ENCODE measurements at regions not wholly inside any gene's neighbourhood (a gene's known extent, or its start where the extent isn't known, plus 50 kb on each side); places are given as distances from the start of the nearest gene placed in this dataset.
"Not testable (repeated sequence)": the region's sequence is repeated elsewhere in the genome, so short reads cannot be mapped to it uniquely, and the experiment has no call there.

DNA sequence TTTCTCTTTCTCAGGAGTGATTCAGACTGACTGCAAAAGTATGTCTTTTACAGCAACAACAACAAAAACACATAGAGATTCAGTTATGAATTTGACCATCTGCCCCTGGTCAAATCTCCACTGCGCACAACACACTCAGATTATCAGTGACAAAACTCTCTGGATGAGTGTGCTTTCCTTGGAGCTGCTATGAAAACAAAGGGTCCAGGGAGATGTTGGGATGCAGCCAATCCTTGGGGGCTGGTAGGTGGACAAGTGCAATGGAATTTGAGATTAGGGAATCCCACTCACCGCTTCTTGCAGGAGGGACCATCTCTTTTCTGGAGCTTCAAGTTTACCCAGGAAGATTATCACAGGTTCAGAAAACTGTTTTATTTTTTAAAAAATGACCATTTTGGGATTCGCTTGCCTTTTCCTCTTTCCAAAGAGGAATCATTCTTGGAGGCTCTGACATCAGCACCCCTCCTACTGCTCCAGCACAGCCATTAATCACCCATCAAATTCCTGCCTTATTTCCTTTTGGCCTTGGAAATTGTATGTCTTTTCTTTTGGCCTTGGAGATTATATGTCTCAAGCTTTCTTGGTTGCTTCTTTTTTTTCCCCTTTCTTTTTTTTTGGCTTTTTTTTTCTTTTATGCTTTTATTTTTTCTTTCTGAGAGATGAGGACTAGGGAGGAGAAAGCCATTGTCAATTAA is 311.8 kb downstream of the TSHZ3 start:
- Mint-ChIP-seq H3K27ac (no peak overlapping the region), H3K4me3 (no peak overlapping the region), H3K36me3 (ENCODE audit: insufficient read depth in 1 of 3, low read depth in 3 of 3) (no peaks in the 10 kb centered on the region; a peak in 2 of 7 replicates), H3K4me1 (peaks cover 0 to under 1% of the 10 kb centered on the region in 2 experiments; a peak in 2 of 4 replicates), H3K9me3 (peaks cover 0 to 3% of the 10 kb centered on the region in 2 experiments; a peak in 1 of 5 replicates), H3K27me3 (ENCODE audit: low read depth) (no peaks in the 10 kb centered on the region)
- Histone ChIP-seq H4K20me1 (ENCODE audit: control insufficient read depth, insufficient read depth, insufficient read length) (no peaks in the 10 kb centered on the region), H3K14ac (ENCODE audit: insufficient read depth, low read length) (no peak overlapping the region), H2BK15ac (ENCODE audit: low read depth, low read length) (no peak overlapping the region), H3K56ac (ENCODE audit: insufficient read length, low read depth, low read length) (no peak overlapping the region), H3K79me2 (ENCODE audit: insufficient read depth, low read length) (no peaks in the 10 kb centered on the region), H2BK120ac (ENCODE audit: low read depth, low read length, poor library complexity, severe bottlenecking) (no peak overlapping the region), H4K91ac (ENCODE audit: insufficient read length, low read depth, low read length) (no peak overlapping the region), H3K4ac (ENCODE audit: low read depth, low read length) (no peak overlapping the region), H2BK12ac (ENCODE audit: insufficient read length, low read depth, low read length) (peak overlapping the region; percentile 82), H3K9ac (ENCODE audit: extremely low read depth, insufficient read length, low read length) (no peak overlapping the region), H3K4me2 (ENCODE audit: insufficient read depth, insufficient read length, low read length) (no peak overlapping the region), H2AK5ac (ENCODE audit: insufficient read length, low read length) (no peak overlapping the region), H3K23ac (ENCODE audit: insufficient read length, low read depth, low read length) (no peak overlapping the region), H3K4me1 (ENCODE audit: insufficient read depth, low read length) (no peaks in the 10 kb centered on the region), H4K8ac (replicated peaks; ENCODE audit: insufficient read length, low read depth, low read length) (no peak overlapping the region), H3K23me2 (ENCODE audit: insufficient read length, low read depth, low read length, poor library complexity, severe bottlenecking) (no peaks in the 10 kb centered on the region), H2AFZ (ENCODE audit: low read length) (no peak overlapping the region), H4K5ac (ENCODE audit: insufficient read length, low read depth, low read length) (no peak overlapping the region), H2BK20ac (ENCODE audit: low read depth, low read length, poor library complexity, severe bottlenecking) (no peak overlapping the region), H2BK5ac (ENCODE audit: insufficient read length, low read length) (no peak overlapping the region), H3K79me1 (ENCODE audit: insufficient read depth, low read depth, low read length, poor library complexity, severe bottlenecking) (no peaks in the 10 kb centered on the region), H3K9me3 (ENCODE audit: control insufficient read depth, low read depth, low read length) (no peaks in the 10 kb centered on the region), H3K27me3 (ENCODE audit: insufficient read depth, low read length) (no peaks in the 10 kb centered on the region), H3T11ph (ENCODE audit: low read length) (no peak overlapping the region), H3K27ac (ENCODE audit: insufficient read length, low read depth, low read length) (no peak overlapping the region), H3K18ac (ENCODE audit: insufficient read length, low read depth, low read length) (no peak overlapping the region)
- WGBS (ENCODE audit: extremely low coverage, insufficient read length, low lambda C conversion rate) = no CpG with 5 or more reads among the region's 3 CpGs
- no peak for DNase-seq
- TF ChIP-seq, protein P1, sequence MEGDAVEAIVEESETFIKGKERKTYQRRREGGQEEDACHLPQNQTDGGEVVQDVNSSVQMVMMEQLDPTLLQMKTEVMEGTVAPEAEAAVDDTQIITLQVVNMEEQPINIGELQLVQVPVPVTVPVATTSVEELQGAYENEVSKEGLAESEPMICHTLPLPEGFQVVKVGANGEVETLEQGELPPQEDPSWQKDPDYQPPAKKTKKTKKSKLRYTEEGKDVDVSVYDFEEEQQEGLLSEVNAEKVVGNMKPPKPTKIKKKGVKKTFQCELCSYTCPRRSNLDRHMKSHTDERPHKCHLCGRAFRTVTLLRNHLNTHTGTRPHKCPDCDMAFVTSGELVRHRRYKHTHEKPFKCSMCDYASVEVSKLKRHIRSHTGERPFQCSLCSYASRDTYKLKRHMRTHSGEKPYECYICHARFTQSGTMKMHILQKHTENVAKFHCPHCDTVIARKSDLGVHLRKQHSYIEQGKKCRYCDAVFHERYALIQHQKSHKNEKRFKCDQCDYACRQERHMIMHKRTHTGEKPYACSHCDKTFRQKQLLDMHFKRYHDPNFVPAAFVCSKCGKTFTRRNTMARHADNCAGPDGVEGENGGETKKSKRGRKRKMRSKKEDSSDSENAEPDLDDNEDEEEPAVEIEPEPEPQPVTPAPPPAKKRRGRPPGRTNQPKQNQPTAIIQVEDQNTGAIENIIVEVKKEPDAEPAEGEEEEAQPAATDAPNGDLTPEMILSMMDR (conservative IDR thresholded peaks at IDR 0.05) = no peak

DNA sequence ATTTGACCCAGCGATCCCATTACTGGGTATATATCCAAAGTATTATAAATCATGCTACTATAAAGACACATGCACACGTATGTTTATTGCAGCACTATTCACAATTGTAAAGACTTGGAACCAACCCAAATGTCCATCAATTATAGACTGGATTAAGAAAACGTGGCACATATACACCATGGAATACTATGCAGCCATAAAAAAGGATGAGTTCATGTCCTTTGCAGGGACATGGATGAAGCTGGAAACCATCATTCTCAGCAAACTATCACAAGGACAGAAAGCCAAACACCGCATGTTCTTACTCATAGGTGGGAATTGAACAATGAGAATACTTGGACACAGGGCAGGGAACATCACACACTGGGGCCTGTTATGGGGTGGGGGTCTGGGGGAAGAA is 317.8 kb downstream of the TSHZ3 start:
- H3K9me3 Mint-ChIP-seq; H3K4me1 ChIP-seq (ENCODE audit: insufficient read depth, low read length); H3K79me1 ChIP-seq (ENCODE audit: insufficient read depth, low read depth, low read length, poor library complexity, severe bottlenecking); H4K5ac ChIP-seq (ENCODE audit: insufficient read length, low read depth, low read length); H3K18ac ChIP-seq (ENCODE audit: insufficient read length, low read depth, low read length); H2BK15ac ChIP-seq (ENCODE audit: low read depth, low read length); H3K14ac ChIP-seq (ENCODE audit: insufficient read depth, low read length); H4K20me1 ChIP-seq (ENCODE audit: control insufficient read depth, insufficient read depth, insufficient read length); H3K27ac Mint-ChIP-seq; H3K27me3 Mint-ChIP-seq (ENCODE audit: low read depth); H3K36me3 Mint-ChIP-seq (ENCODE audit: insufficient read depth in 1 of 3, low read depth in 3 of 3); H2BK120ac ChIP-seq (ENCODE audit: low read depth, low read length, poor library complexity, severe bottlenecking); H3K23ac ChIP-seq (ENCODE audit: insufficient read length, low read depth, low read length); H3K9me3 ChIP-seq (ENCODE audit: control insufficient read depth, low read depth, low read length); H3K79me2 ChIP-seq (ENCODE audit: insufficient read depth, low read length); H3K23me2 ChIP-seq (ENCODE audit: insufficient read length, low read depth, low read length, poor library complexity, severe bottlenecking); H3K4me1 Mint-ChIP-seq; H3K4me3 Mint-ChIP-seq; H3K4ac ChIP-seq (ENCODE audit: low read depth, low read length); H4K91ac ChIP-seq (ENCODE audit: insufficient read length, low read depth, low read length); H2AFZ ChIP-seq (ENCODE audit: low read length); H3K56ac ChIP-seq (ENCODE audit: insufficient read length, low read depth, low read length); H2AK5ac ChIP-seq (ENCODE audit: insufficient read length, low read length); H2BK12ac ChIP-seq (ENCODE audit: insufficient read length, low read depth, low read length); H3T11ph ChIP-seq (ENCODE audit: low read length); H3K9ac ChIP-seq (ENCODE audit: extremely low read depth, insufficient read length, low read length); DNase-seq; H3K27me3 ChIP-seq (ENCODE audit: insufficient read depth, low read length); H3K27ac ChIP-seq (ENCODE audit: insufficient read length, low read depth, low read length); H3K4me2 ChIP-seq (ENCODE audit: insufficient read depth, insufficient read length, low read length); H4K8ac ChIP-seq (replicated peaks; ENCODE audit: insufficient read length, low read depth, low read length); H2BK20ac ChIP-seq (ENCODE audit: low read depth, low read length, poor library complexity, severe bottlenecking); H2BK5ac ChIP-seq (ENCODE audit: insufficient read length, low read length): not testable (repeated sequence)
- no CpG with 5 or more reads among the region's 4 CpGs for WGBS (ENCODE audit: extremely low coverage, insufficient read length, low lambda C conversion rate)

Measured in H9 (cell line).